Nephron progenitor cell (in vitro differentiated cells): ENCODE measurements at regions not wholly inside any gene's neighbourhood (a gene's known extent, or its start where the extent isn't known, plus 50 kb on each side); places are given as distances from the start of the nearest gene placed in this dataset.

Experiments used
- DNase-seq: peaks from one replicate; pipeline ENCODE4 v3.0.0; 2021
- H3K27ac Mint-ChIP-seq: 2 replicates; pipeline ENCODE4 v1.8.0; 2021; ENCODE audit warnings: mild to moderate bottlenecking, moderate library complexity, mixed read lengths
- H3K27me3 Mint-ChIP-seq: 2 replicates; pipeline ENCODE4 v1.8.0; 2021; ENCODE audit warnings: mild to moderate bottlenecking, low read depth, mixed read lengths; ENCODE audit not compliant: poor library complexity
- H3K36me3 Mint-ChIP-seq: 2 replicates; pipeline ENCODE4 v1.8.0; 2021; ENCODE audit warnings: low read depth, mixed read lengths
- H3K4me1 Mint-ChIP-seq: 2 replicates; pipeline ENCODE4 v1.8.0; 2021; ENCODE audit warnings: mixed read lengths
- H3K4me3 Mint-ChIP-seq: 2 replicates; pipeline ENCODE4 v1.8.0; 2021; ENCODE audit warnings: mild to moderate bottlenecking, moderate library complexity, mixed read lengths
- H3K9me3 Mint-ChIP-seq: 2 replicates; pipeline ENCODE4 v1.8.0; 2021; ENCODE audit warnings: mild to moderate bottlenecking, moderate library complexity, mixed read lengths
- CTCF ChIP-seq: fragments of 200-600 bp; sonication (generic); IDR thresholded peaks from 2 replicates; pipeline ENCODE4 v1.5.0; 2021; ENCODE audit warnings: antibody characterized with exemption

DNA sequence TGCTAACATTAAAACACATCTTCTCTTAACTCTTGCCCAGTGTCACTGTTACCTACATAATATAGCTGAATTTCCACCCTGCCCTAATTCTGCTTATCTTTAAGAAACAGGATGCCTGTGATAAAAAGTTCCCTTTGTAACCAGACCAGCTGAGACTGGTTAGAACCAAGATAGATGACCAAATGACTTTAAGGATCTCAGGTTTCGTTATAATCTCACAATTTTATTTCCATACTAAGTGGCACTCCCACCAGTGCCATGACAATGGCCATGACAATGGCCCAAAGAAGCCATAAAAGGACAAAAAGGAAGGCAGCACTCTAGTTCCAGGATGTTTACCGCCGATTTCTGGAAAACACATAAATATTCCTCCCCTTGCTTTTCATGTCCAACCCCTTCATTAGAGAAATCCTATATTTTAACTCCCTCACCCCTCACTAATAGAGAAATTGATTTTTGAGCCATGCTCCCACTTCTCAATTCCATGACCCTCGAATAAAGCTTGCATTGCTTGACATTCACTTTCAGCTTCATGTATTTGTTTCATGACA is 126.1 kb downstream of the ELAPOR2 start:
- H3K27ac Mint-ChIP-seq, result no peak overlapping the region
- DNase-seq, result no peak

GRCh38 chr7:86932038-86932512 is 127.4 kb downstream of the ELAPOR2 start:
- H3K36me3 Mint-ChIP-seq, result peaks cover 12% of the 10 kb centered on the region
- H3K27me3 Mint-ChIP-seq, result no peaks in the 10 kb centered on the region
- no peak overlapping the region for H3K27ac Mint-ChIP-seq
- TF ChIP-seq CTCF, result no peak
- no peak for DNase-seq
- H3K9me3 Mint-ChIP-seq, result no peaks in the 10 kb centered on the region
- no peak overlapping the region for H3K4me3 Mint-ChIP-seq
- H3K4me1 Mint-ChIP-seq, result no peaks in the 10 kb centered on the region

More for the DNA sequence above, 126.1 kb downstream of the ELAPOR2 start:
- no peak overlapping the region for H3K4me3 Mint-ChIP-seq
- no peaks in the 10 kb centered on the region for H3K4me1 Mint-ChIP-seq
- peaks cover 17% of the 10 kb centered on the region for H3K36me3 Mint-ChIP-seq
- H3K9me3 Mint-ChIP-seq, result no peaks in the 10 kb centered on the region
- no peaks in the 10 kb centered on the region for H3K27me3 Mint-ChIP-seq
- TF ChIP-seq CTCF, result no peak

DNA sequence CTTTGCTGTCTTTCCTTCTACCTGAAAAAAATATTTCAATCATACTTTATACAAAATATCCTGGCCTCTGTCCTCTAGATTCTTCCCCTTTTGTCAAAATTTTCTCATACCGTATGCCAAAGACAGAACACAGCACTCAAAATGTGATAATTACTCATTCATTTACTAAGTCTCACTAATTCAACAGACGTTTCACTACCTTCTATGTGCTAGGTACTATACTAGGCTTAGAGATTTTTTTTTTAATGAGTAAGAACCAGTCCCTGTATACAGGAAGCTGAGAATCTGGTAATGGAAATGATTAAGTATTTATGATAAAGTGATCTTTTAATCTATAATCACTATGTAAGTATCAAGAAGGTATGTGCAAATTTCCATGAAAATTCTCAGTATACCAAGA is 128.0 kb downstream of the ELAPOR2 start:
- no peaks in the 10 kb centered on the region for H3K27me3 Mint-ChIP-seq
- no peaks in the 10 kb centered on the region for H3K9me3 Mint-ChIP-seq
- H3K4me1 Mint-ChIP-seq, result no peaks in the 10 kb centered on the region
- peaks cover 9% of the 10 kb centered on the region for H3K36me3 Mint-ChIP-seq
- H3K4me3 Mint-ChIP-seq, result no peak overlapping the region
- no peak overlapping the region for H3K27ac Mint-ChIP-seq
- DNase-seq, result no peak
- no peak for TF ChIP-seq CTCF

DNA sequence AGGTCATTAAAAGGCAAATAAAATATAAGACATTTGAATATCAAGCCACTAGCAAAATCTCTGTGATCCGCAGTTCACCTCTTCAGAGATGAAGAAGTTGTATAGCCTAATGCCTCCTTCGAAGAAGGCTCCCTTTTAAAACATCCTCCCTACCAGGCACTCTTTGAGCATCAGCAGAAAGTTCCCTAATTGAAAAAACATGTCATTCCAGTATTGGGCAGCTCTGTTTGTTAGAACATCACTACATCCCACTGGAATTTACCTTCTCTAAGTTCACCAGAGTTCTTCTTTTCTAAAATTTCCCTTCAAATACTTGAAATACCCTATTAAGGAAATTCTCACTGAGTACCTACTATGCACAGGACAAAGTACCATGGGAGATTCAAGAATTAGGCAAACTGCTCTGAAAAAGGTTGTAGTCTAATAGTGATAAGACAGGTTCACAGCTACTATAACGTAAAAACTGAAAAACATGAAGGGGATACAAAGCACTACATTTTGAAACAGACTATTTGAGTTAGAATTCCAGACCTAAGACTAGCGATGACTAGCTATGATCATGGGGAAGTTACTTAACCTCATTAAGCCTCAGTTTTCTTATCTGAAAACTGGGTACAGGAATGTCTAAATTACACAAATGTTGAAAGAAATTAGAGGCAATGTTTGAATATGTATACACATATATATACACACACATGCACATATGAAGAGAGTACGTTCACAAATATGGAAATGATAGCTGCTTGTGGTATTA is 128.7 kb downstream of the ELAPOR2 start:
- DNase-seq, result no peak
- Mint-ChIP-seq H3K9me3 (no peaks in the 10 kb centered on the region), H3K4me1 (no peaks in the 10 kb centered on the region), H3K36me3 (peaks cover 11% of the 10 kb centered on the region), H3K27me3 (no peaks in the 10 kb centered on the region), H3K27ac (no peak overlapping the region), H3K4me3 (no peak overlapping the region)
- TF ChIP-seq CTCF, result no peak

- Mint-ChIP-seq H3K4me3 (no peak overlapping the region), H3K27ac (peak overlapping the region; percentile 19), H3K36me3 (peaks cover 10% of the 10 kb centered on the region), H3K9me3 (no peaks in the 10 kb centered on the region), H3K27me3 (no peaks in the 10 kb centered on the region), H3K4me1 (no peaks in the 10 kb centered on the region)
- no peak for DNase-seq
- TF ChIP-seq CTCF, result no peak
These were observed 130.0 kb downstream of the ELAPOR2 start for GRCh38 chr7:86929293-86930109.
